ENCODE measurements at regions not wholly inside any gene's neighbourhood (a gene's known extent, or its start where the extent isn't known, plus 50 kb on each side); places are given as distances from the start of the nearest gene placed in this dataset.

- TF ChIP-seq NFIC (IDR thresholded peaks at IDR 0.05) (no peak), RAD21 (IDR thresholded peaks at IDR 0.05; ENCODE audit: low read depth) (no peak), TAF1 (IDR thresholded peaks at IDR 0.05; ENCODE audit: low read depth) (no peak), REST (IDR thresholded peaks at IDR 0.05; ENCODE audit: low read depth) (no peak), TEAD4 (IDR thresholded peaks at IDR 0.05) (no peak), EGR1 (IDR thresholded peaks at IDR 0.05) (no peak), USF1 (IDR thresholded peaks at IDR 0.05) (no peak), ZBTB7A (IDR thresholded peaks at IDR 0.05; ENCODE audit: low read depth) (no peak), EP300 (IDR thresholded peaks at IDR 0.05; ENCODE audit: borderline replicate concordance) (no peak), FOXM1 (IDR thresholded peaks at IDR 0.05; ENCODE audit: borderline replicate concordance, low read depth) (no peak), TCF12 (IDR thresholded peaks at IDR 0.05; ENCODE audit: low read depth) (no peak), CEBPB (IDR thresholded peaks at IDR 0.05) (no peak), MAX (IDR thresholded peaks at IDR 0.05) (no peak), YY1 (IDR thresholded peaks at IDR 0.05; ENCODE audit: low read depth) (no peak)
These were observed 476.1 kb upstream of the MPDZ start for GRCh38 chr9:13755551-13755950.
